ENCODE measurements at regions not wholly inside any gene's neighbourhood (a gene's known extent, or its start where the extent isn't known, plus 50 kb on each side); places are given as distances from the start of the nearest gene placed in this dataset.

DNA sequence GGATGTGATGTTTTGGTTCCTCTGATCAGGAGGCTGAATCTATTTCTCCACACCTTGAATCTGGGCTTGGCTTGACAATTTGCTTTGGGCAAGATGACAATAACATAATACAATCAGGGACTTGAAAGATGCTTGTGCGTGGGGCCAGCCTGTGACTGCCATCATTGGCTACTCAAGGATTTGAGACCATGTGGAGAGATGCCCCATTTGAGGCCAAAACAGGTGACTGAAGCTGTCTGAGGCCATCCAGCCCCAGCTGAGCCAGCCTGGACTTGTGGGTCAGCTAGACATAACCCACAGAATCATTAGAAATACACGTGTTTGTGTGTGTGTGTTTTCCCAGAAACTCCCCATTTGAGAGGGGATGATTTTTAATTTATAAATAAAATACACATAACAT is 421.5 kb downstream of the PTPRU start:
- no peak for DNase-seq

DNA sequence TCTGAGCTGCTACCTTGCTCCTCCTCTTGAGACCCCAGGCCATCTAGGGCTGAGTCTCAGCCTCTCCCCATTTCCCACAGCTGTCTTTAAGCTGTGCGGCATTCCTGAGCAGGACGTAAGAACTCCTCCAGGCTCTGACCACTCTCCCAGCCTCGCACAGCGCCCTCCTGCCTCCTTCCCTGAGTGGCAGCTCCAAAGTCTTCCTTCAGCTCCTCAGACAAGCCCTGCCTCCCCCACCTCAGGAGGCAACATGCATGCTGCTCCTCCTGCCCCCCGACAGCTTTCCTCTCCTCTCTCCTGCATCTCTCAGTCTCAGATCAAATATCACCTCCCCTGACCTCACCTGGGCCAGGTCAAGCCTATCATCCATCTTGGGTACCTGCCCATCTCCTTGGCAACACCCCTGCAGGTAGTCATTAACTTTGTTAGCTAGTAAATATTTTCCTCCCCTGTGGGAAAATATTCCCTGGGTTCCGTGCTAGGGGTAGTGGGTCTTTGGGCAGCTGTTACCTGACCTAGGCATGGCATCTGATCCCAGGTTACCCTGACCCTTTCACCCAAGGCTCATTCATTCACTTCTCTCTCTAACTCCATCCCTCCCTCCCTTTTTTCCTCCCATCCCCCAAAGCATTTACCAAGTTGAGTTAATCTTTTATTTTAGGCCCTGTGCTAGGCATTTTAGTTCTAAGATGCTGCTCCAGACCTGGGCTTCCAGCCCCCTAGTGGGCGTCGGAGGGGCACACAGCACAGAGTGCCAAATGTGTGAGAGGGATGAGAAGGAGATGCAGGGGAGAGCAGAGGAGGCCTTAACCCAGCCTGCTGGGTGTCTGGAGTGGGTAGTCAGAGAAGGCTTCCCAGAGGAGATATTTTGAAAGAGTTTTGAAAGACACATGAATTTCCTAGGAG is 419.9 kb downstream of the PTPRU start:
- no peak for DNase-seq

DNA sequence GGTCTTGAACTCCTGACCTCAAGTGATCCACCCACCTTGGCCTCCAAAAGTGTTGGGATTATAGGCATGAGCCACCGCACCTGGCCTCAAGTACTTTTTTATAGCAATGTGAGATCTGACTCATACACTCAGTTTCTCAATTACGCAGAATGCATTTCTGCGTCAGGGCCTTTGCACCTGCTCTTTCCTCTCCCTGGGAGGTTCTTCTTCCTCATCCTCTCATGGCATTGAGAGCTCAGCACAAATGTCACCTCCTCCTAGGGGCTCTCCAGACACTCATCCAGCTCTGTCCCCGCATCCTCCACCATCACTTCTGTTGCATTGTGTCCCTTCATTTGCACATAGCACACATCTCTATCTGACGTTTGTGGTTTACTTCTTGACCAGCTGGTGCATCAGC is 418.8 kb downstream of the PTPRU start:
- DNase-seq = no peak

DNA sequence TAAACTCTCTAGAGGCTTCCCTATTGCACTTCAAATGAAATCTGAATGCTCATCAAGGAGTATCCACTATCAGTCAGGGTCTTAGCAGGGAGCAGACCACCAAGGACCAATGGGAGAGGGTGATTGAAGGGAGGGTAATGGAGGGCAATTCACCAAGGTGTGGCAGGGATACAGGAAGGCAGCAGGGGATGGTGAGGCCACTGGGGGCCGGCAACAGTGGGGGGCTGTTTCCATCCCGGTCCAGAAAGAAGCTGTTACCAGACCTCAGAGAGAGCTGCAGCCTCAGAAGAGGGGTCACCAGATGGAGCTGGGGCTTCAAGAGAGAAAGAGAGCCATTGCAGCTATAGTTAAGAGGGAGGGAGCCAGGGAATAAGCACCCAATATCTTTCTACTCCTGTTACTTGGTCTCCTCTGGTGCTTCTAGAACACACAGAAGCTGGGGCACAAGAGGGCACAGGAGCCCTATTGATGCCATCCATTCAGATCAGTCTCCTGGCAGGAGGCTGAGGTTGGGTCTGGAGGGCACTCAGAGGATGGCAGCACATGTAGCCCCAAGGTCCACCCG is 417.6 kb downstream of the PTPRU start:
- DNase-seq = no peak

DNA sequence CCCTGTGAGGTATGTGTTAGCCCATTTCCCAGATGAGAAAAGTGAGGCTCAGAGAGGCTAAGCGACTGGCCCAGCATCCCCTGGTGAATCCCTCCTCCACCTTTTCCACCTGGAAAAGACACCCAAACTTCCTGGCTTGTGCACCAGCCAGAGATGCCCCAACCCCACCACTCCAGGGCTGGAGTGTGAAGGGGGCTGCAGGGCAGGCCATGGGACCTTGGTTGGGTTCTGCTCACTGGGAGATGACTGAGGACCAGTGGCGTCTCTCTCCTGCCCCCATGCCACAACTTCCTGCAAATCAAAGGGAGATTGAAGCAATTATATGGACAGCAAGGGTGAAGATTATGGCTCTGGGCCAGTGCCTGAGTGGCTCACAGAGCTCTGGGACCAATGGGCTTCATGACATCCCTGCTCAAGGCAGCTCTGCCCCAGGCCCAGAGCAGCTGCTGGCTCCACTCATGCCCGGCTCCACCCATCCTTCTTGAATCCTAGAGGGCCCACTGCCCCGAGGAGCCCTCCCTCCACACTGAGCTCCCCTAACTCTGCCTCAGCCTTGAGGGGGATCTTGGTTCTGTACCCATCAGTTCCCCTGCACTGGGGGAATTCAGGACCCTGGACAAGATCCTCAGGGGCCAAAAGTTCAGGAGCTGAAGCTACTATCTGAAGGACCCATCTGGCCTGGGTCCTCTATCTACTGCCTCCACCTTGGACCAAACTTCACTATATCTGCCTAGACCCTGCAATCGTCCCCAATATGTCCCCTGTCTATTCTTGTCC is 416.9 kb downstream of the PTPRU start:
- no peak for DNase-seq

GRCh38 chr1:29651684-29652665 is 415.7 kb downstream of the PTPRU start:
- no peak for DNase-seq

DNA sequence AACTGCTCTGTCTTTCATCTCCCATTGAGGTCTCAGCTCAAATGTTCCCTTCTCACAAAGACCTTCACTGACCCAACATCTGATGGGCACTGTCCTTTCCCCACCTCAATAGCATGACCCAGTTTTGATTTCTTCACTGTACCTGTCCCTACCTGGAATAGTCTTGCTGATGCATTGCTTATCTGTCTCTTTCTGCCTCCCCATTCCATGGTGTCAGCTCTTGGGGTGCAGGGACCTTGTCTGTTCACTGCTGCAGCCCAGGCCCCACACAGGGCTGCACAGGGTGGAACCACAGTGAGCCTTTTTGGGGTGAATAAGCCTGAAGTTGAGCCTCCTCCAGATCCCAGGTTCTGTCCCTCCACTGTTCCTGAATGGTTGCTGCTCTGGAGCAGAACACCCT is 414.9 kb downstream of the PTPRU start:
- DNase-seq = no peak

DNA sequence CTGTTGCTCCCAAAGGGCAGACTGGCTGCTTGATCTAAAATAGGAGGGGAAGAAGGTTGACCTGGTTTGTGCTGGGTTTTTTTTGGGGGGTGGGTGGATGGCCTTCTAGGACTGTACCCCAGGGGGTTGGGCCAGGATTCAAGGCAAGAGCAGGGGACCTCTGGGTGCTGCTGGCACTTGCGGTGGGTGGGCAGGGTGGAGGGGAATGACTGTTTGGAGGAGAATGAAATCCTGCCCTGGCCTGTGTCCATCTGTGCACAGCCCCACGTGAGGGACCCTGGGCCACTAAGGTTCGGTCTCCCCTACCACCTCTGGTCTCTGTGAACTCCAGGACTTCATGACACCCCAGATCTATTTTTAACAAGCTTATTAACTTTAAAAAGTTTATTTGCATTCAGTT is 414.2 kb downstream of the PTPRU start:
- no peak for DNase-seq

DNA sequence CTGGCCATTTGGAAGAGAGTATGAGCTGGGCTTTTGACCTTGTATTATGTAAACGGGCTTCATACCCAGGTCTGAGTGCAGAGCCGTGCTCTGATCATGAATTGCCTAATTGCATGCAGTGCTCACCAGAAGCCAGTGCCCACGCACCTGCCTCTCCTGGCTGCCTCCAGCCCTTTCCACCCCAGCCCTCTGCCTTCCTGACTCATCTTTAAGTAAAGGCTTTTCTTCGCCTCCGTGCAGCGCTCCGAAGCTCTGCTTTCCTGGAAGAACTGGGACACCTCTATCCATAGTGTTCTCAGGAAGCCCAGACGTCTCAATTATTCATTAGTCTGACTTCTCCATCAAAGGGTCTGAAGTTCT is 413.7 kb downstream of the PTPRU start:
- DNase-seq = no peak

GRCh38 chr1:29649189-29650040 is 413.1 kb downstream of the PTPRU start:
- DNase-seq = no peak

DNA sequence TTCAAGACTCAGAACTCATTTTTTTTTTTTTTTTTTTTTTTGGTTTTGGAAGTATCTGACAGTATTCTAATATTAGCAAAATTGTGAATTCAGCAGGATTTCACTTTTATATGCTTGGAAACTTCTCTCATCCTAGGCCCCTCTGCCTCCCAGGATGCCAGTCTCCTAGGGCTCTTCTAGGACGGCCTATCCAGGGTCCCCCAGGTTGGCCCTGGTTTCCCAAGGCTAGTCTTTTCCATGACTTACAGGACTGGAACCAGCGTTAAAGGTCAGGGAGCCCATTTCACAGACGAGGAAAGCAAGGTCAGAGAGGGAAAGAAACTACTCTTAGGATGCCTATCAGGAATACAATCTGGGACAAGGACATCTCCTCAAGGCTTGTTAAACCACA is 412.5 kb downstream of the PTPRU start:
- no peak for DNase-seq

DNA sequence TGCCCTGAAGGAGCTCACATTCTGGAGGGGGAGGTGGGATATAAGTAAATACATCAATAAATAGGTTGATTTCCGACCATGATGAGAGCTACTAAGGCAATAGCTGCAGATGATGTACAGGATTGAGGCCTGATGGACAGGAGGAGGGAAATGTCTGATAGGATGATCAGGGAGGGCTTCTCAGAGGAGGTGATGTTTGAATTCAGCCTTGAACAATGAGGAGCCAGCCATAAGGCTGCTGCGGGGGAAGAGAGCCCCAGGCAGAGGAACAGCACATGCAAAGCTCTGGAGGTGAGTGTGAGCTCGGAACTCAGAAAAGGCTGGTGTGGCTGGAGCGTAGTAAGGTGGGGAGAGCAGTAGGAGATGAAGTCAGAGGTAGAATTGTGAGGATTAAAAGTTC is 411.7 kb downstream of the PTPRU start:
- no peak for DNase-seq

- no peak for DNase-seq
Observed at GRCh38 chr1:29647581-29647980, 411.3 kb downstream of the PTPRU start.

DNA sequence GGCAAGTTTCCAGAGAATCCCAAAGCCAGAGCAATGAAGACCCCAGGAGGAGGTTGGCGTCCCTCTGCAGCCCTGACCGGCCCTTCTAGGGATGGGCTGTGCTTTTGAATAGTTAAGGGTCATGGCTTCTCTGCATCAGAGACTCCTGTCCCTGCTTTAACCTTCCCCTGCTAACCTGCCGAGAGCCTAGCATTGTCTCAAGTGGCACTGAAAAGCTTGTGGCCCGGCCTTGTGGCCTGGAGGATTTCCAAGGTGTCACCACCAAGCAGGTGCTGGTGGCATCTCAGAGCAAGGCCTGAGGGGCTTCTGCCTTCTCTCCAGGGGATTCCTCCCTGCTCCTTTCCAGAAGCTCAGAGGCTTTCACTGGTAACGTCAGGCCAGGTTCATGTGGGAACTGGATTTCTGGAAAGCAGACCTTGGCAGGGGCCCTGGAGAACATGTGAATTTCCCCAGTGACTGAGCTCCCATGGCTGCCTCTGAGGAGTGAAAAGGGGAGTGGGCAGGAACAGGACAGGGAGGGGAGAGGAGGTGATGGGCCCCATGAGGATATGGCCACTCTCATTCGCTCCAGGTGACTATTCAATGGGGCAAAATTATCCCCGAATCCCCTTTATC is 409.9 kb downstream of the PTPRU start:
- DNase-seq = no peak

- DNase-seq = no peak
Observed at GRCh38 chr1:29645586-29645985, 409.3 kb downstream of the PTPRU start.

DNA sequence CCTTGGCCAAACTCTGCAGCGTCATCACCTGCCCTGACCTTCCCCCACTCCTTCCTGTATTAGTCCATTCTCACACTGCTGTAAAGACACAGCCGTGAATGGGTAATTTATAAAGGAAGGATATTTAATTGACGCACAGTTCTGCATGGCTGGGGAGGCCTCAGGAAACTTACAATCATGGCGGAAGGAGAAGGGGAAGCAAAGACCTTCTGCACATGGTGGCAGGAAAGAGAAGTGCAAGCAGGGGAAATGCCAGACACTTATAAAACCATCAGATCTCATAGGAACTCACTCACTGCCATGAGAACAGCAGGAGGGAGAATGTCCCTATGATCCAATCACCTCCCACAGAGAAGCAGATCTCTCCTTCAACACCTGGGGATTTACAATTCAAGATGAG is 408.5 kb downstream of the PTPRU start:
- no peak for DNase-seq

GRCh38 chr1:29643838-29644440 is 407.6 kb downstream of the PTPRU start:
- DNase-seq = no peak

- no peak for DNase-seq
Observed at GRCh38 chr1:29643281-29643680, 407.0 kb downstream of the PTPRU start.

- no peak for DNase-seq
Observed at GRCh38 chr1:29642519-29642918, 406.2 kb downstream of the PTPRU start.

- no peak for DNase-seq
Observed at GRCh38 chr1:29641921-29642320, 405.6 kb downstream of the PTPRU start.

DNA sequence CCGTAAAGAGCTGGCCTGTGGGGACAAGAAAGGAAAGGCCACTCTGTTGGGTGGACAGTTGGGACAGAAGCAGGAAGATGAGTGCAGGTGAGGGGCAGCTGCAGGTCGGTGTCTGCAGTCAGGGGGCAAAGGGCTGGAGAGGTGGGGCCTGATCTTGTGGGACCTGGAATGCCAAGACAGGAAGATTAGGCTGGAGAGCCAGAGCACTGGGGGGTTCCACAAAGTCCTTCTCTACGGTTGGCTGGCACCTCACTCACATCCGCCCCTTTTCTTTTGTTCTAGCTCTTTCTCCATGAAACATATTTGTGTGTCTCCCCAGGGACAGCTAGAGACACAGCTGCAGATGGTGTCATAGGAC is 404.1 kb downstream of the PTPRU start:
- DNase-seq = no peak
